COR-L47 (cell line): ENCODE measurements at regions not wholly inside any gene's neighbourhood (a gene's known extent, or its start where the extent isn't known, plus 50 kb on each side); places are given as distances from the start of the nearest gene placed in this dataset.

Experiments
- DNase-seq: peaks from one replicate; lab custom pipeline; 2025; lab: John Stamatoyannopoulos, UW

GRCh38 chr2:120976501-120977307 is 241.0 kb downstream of the GLI2 start:
- no peak for DNase-seq

GRCh38 chr2:120977582-120978358 is 242.1 kb downstream of the GLI2 start:
- DNase-seq, result no peak

- DNase-seq, result no peak
These were observed 242.8 kb downstream of the GLI2 start for GRCh38 chr2:120978359-120979050.

- DNase-seq, result no peak
These were observed 243.7 kb downstream of the GLI2 start for GRCh38 chr2:120979398-120979797.

GRCh38 chr2:120979921-120980320 is 244.3 kb downstream of the GLI2 start:
- no peak for DNase-seq

- no peak for DNase-seq
These were observed 245.8 kb downstream of the GLI2 start for GRCh38 chr2:120981443-120981842.

- no peak for DNase-seq
These were observed 246.9 kb downstream of the GLI2 start for GRCh38 chr2:120982598-120982997.

GRCh38 chr2:120983344-120983743 is 247.7 kb downstream of the GLI2 start:
- DNase-seq, result peak; percentile 4

- DNase-seq, result peak; percentile 78
These were observed 248.4 kb downstream of the GLI2 start for GRCh38 chr2:120984046-120984445.

GRCh38 chr2:120984452-120985173 is 248.9 kb downstream of the GLI2 start:
- DNase-seq, result no peak

- DNase-seq, result peak; percentile 25
These were observed 249.7 kb downstream of the GLI2 start for GRCh38 chr2:120985174-120985996.

GRCh38 chr2:120985997-120986651 is 250.5 kb downstream of the GLI2 start:
- no peak for DNase-seq

- no peak for DNase-seq
These were observed 251.4 kb downstream of the GLI2 start for GRCh38 chr2:120986898-120987650.

- DNase-seq, result no peak
These were observed 252.5 kb downstream of the GLI2 start for GRCh38 chr2:120988051-120988699.

- DNase-seq, result no peak
These were observed 253.2 kb downstream of the GLI2 start for GRCh38 chr2:120988700-120989511.

GRCh38 chr2:120989512-120990441 is 254.1 kb downstream of the GLI2 start:
- DNase-seq, result no peak

- DNase-seq, result no peak
These were observed 254.8 kb downstream of the GLI2 start for GRCh38 chr2:120990451-120990871.
